HepG2 (cell line): ENCODE measurements at regions not wholly inside any gene's neighbourhood (a gene's known extent, or its start where the extent isn't known, plus 50 kb on each side); places are given as distances from the start of the nearest gene placed in this dataset.

Source experiments
- ATAC-seq: fragments of 200-7000 bp; cut with Tn5 transposase; 3 replicates; pipeline ENCODE4 v1.9.1; 2020; ENCODE audit warnings: mild to moderate bottlenecking, moderate library complexity
- BruUV-seq: library from RNA; stranded (reverse); fragments of 400-500 nt; replicated peaks from 2 replicates; lab custom pipeline; 2021; lab: Mats Ljungman, UMichigan
- CTCF ChIA-PET: fragments of 300-600 bp; formaldehyde crosslinking; extraction: SDS; loops from one replicate; lab custom pipeline; 2021; ENCODE audit warnings: low total read pairs, inconsistent platforms, low intra/inter-chr PET ratio; lab: Yijun Ruan, JAX
- POLR2A ChIA-PET: fragments of 350-600 bp; sonication (Branson Sonifier 250); formaldehyde crosslinking; loops from one replicate; lab custom pipeline; 2020; ENCODE audit warnings: antibody characterized with exemption, inconsistent platforms; lab: Yijun Ruan, JAX
- DNase-seq: peaks from one replicate; pipeline ENCODE4 v3.0.0-alpha.2; 2015; ENCODE audit warnings: low spot score
- FAIRE-seq: peaks from 3 replicates; lab custom pipeline; 2011; peaks lifted over from hg19 to GRCh38; lab: Jason Lieb, UNC
- H2AFZ ChIP-seq: one replicate; pipeline ENCODE4 v1.6.1; 2011; ENCODE audit warnings: low read length, inconsistent platforms
- H3K27ac ChIP-seq: fragments of 300-600 bp; 3 replicates; pipeline ENCODE4 v1.8.0; 2011; ENCODE audit warnings: mixed run types, mild to moderate bottlenecking, mixed read lengths, low read length, inconsistent platforms; ENCODE audit not compliant: insufficient read depth; ENCODE audit errors: extremely low read length
- H3K27me3 ChIP-seq, 2 experiments: fragments of 200-600 bp in 1 of 2; 2 replicates in 1 of 2; 3 replicates in 1 of 2; pipeline versions ENCODE4 v1.6.0 to v1.8.0; 2011; ENCODE audit warnings: low read length in 2 of 2, mild to moderate bottlenecking in 2 of 2, moderate library complexity in 2 of 2, inconsistent platforms in 1 of 2; ENCODE audit not compliant: insufficient read depth in 2 of 2, control insufficient read depth in 1 of 2
- H3K36me3 ChIP-seq, 2 experiments: fragments of 200-600 bp in 1 of 2; replicated peaks in 1 of 2; 2 replicates in 1 of 2; 3 replicates in 1 of 2; pipeline versions ENCODE4 v1.5.1 to v1.8.0; 2011; ENCODE audit warnings: low read length in 2 of 2, inconsistent platforms in 1 of 2; ENCODE audit not compliant: insufficient read depth in 2 of 2, control insufficient read depth in 1 of 2
- H3K4me1 ChIP-seq: 2 replicates; pipeline ENCODE4 v1.5.1; 2012; ENCODE audit warnings: low read length, inconsistent platforms; ENCODE audit not compliant: insufficient read depth
- H3K4me2 ChIP-seq: 2 replicates; pipeline ENCODE4 v1.6.0; 2011; ENCODE audit warnings: low read depth, low read length, inconsistent platforms
- H3K4me3 ChIP-seq, 3 experiments: fragments of 200-600 bp in 1 of 3; sonication (generic), shearing (Covaris generic) in 1 of 3; replicated peaks in 1 of 3; 2 replicates each; pipeline ENCODE4 v1.5.1; 2011 to 2016; ENCODE audit warnings: low read length in 3 of 3, inconsistent platforms in 2 of 3, low read depth in 2 of 3, mild to moderate bottlenecking in 2 of 3, control low read depth in 1 of 3, mixed read lengths in 1 of 3; ENCODE audit not compliant: insufficient read depth in 1 of 3
- H3K79me2 ChIP-seq: one replicate; pipeline ENCODE4 v1.6.1; 2011; ENCODE audit warnings: low read length, inconsistent platforms; ENCODE audit not compliant: insufficient read depth
- H3K9ac ChIP-seq: 2 replicates; pipeline ENCODE4 v1.6.0; 2011; ENCODE audit warnings: mild to moderate bottlenecking, low read depth, low read length, inconsistent platforms; ENCODE audit not compliant: insufficient read depth
- H3K9me3 ChIP-seq: 2 replicates; pipeline ENCODE4 v1.5.1; 2012; ENCODE audit warnings: mild to moderate bottlenecking, low read length
- H4K20me1 ChIP-seq: 2 replicates; pipeline ENCODE4 v1.6.0; 2011; ENCODE audit warnings: inconsistent platforms, mild to moderate bottlenecking, low read length, moderate library complexity; ENCODE audit not compliant: insufficient read depth
- ARID2 ChIP-seq: sonication (generic); formaldehyde crosslinking; IDR thresholded peaks from 2 replicates; pipeline ENCODE4 v1.8.1; 2022; ENCODE audit warnings: mild to moderate bottlenecking, missing genetic modification reagents, borderline replicate concordance
- MLXIP ChIP-seq: sonication (generic); formaldehyde crosslinking; IDR thresholded peaks from 2 replicates; pipeline ENCODE4 v1.9.0; 2021; ENCODE audit warnings: missing genetic modification reagents, borderline replicate concordance
- RFXAP ChIP-seq: sonication (generic); formaldehyde crosslinking; IDR thresholded peaks from 2 replicates; pipeline ENCODE4 v1.4.0; 2020; ENCODE audit warnings: missing genetic modification reagents, borderline replicate concordance
- RNF219 ChIP-seq: sonication (generic); formaldehyde crosslinking; IDR thresholded peaks from 2 replicates; pipeline ENCODE4 v1.5.0; 2020; ENCODE audit warnings: mild to moderate bottlenecking, missing genetic modification reagents
- SAFB2 ChIP-seq: sonication (generic); formaldehyde crosslinking; IDR thresholded peaks from 2 replicates; pipeline ENCODE4 v1.5.1; 2020; ENCODE audit warnings: missing genetic modification reagents, low read depth, mild to moderate bottlenecking, borderline replicate concordance
- SMAD1 ChIP-seq: sonication (generic); formaldehyde crosslinking; IDR thresholded peaks from 2 replicates; pipeline ENCODE4 v1.4.0; 2020; ENCODE audit warnings: missing genetic modification reagents, low read depth, mild to moderate bottlenecking, borderline replicate concordance
- TEF ChIP-seq: sonication (generic); formaldehyde crosslinking; IDR thresholded peaks from 2 replicates; pipeline ENCODE4 v1.5.0; 2020; ENCODE audit warnings: missing genetic modification reagents
- YEATS4 ChIP-seq: sonication (generic); formaldehyde crosslinking; IDR thresholded peaks from 2 replicates; pipeline ENCODE4 v1.4.0; 2020; ENCODE audit warnings: missing genetic modification reagents, borderline replicate concordance
- ZNF121 ChIP-seq: sonication (generic); formaldehyde crosslinking; IDR thresholded peaks from 2 replicates; pipeline ENCODE4 v1.5.0; 2020; ENCODE audit warnings: mild to moderate bottlenecking, missing genetic modification reagents
- ZNF383 ChIP-seq: sonication (generic); formaldehyde crosslinking; IDR thresholded peaks from 2 replicates; pipeline ENCODE4 v1.4.0; 2020; ENCODE audit warnings: missing genetic modification reagents, mild to moderate bottlenecking, borderline replicate concordance
- ZNF546 ChIP-seq: sonication (generic); formaldehyde crosslinking; conservative IDR thresholded peaks from 2 replicates; pipeline ENCODE4 v1.8.1; 2023; ENCODE audit warnings: mild to moderate bottlenecking, missing genetic modification reagents
- WGBS: methylation state at CpG from one replicate; pipeline ENCODE4 v1.1.6; 2017; ENCODE audit warnings: low lambda C conversion rate; 5-methylcytosine and 5-hydroxymethylcytosine counted together
- in situ Hi-C: cut with HindIII; loops from 2 replicates; pipeline ENCODE4 v1.10.0; 2017; ENCODE audit warnings: low pct_unique_long_range_greater_than_20kb; ENCODE audit not compliant: extremely low pct_ligation_motif_present
- intact Hi-C: fragments of 100-400 bp; cut with micrococcal nuclease; formaldehyde crosslinking; loops from one replicate; pipeline ENCODE4 v1.10.0; 2022; ENCODE audit not compliant: unreplicated experiment

GRCh38 chr18:46295416-46295815 is 191.2 kb downstream of the HAUS1 start:
- intact Hi-C loops, result no loop called here
- Histone ChIP-seq H3K27me3 (peaks cover 0 to 11% of the 10 kb centered on the region in 2 experiments; a peak in 3 of 5 replicates), H4K20me1 (no peaks in the 10 kb centered on the region), H3K4me1 (no peaks in the 10 kb centered on the region)
- POLR2A ChIA-PET, result no interaction called here
- TF ChIP-seq ZNF383 (CRISPR knock-in tag) (no peak), ZNF121 (CRISPR knock-in tag) (no peak), MLXIP (no peak), YEATS4 (CRISPR knock-in tag) (no peak)
- TF ChIP-seq, all 625 proteins: peak for 0
- H3K27ac ChIP-seq, result no peak overlapping the region
- no TSS peak for BruUV-seq
- in situ Hi-C loops, result no loop called here
- H3K4me2 ChIP-seq, result no peak overlapping the region
- CTCF ChIA-PET, result no interaction called here
- no peaks in the 10 kb centered on the region for H3K79me2 ChIP-seq
- H3K4me3 ChIP-seq, result no peak overlapping the region
- no peaks in the 10 kb centered on the region for H3K36me3 ChIP-seq
- ATAC-seq (no peak), FAIRE-seq (no peak), DNase-seq (no peak)
- no peak overlapping the region for H3K9ac ChIP-seq
- H3K9me3 ChIP-seq, result no peaks in the 10 kb centered on the region
- no peak overlapping the region for H2AFZ ChIP-seq
- 39% methylated on average over 7 of the region's 7 CpGs for WGBS

- CTCF ChIA-PET, result no interaction called here
- POLR2A ChIA-PET, result no interaction called here
- TF ChIP-seq RNF219 (CRISPR knock-in tag), result no peak
- TF ChIP-seq SMAD1 (CRISPR knock-in tag), result no peak
- TF ChIP-seq ZNF546 (CRISPR knock-in tag), result no peak
- TF ChIP-seq SAFB2 (CRISPR knock-in tag), result no peak
- no peak for TF ChIP-seq TEF (CRISPR knock-in tag)
- TF ChIP-seq RFXAP, result no peak
- TF ChIP-seq ARID2 (CRISPR knock-in tag), result no peak
Observed at GRCh38 chr18:46296656-46297055, 192.5 kb downstream of the HAUS1 start.

More at GRCh38 chr18:46296656-46297055, 192.5 kb downstream of the HAUS1 start:
- ATAC-seq, result no peak
- no peak overlapping the region for H3K9ac ChIP-seq
- H3K79me2 ChIP-seq, result no peaks in the 10 kb centered on the region
- intact Hi-C loops, result no loop called here
- H3K36me3 ChIP-seq, result no peaks in the 10 kb centered on the region
- 0% methylated on average over 1 of the region's 4 CpGs for WGBS
- H3K4me1 ChIP-seq, result no peaks in the 10 kb centered on the region
- no peak for FAIRE-seq
- H4K20me1 ChIP-seq, result no peaks in the 10 kb centered on the region
- no peak overlapping the region for H3K4me2 ChIP-seq
- no peak overlapping the region for H3K27ac ChIP-seq
- H3K27me3 ChIP-seq, result peaks cover 0 to 19% of the 10 kb centered on the region in 2 experiments; a peak in 3 of 5 replicates
- DNase-seq, result no peak
- no TSS peak for BruUV-seq
- H2AFZ ChIP-seq, result no peak overlapping the region
- H3K9me3 ChIP-seq, result no peaks in the 10 kb centered on the region
- H3K4me3 ChIP-seq, result no peak overlapping the region
- in situ Hi-C loops, result no loop called here
